ENCODE measurements at regions not wholly inside any gene's neighbourhood (a gene's known extent, or its start where the extent isn't known, plus 50 kb on each side); places are given as distances from the start of the nearest gene placed in this dataset.
"Not testable (repeated sequence)": the region's sequence is repeated elsewhere in the genome, so short reads cannot be mapped to it uniquely, and the experiment has no call there.

DNA sequence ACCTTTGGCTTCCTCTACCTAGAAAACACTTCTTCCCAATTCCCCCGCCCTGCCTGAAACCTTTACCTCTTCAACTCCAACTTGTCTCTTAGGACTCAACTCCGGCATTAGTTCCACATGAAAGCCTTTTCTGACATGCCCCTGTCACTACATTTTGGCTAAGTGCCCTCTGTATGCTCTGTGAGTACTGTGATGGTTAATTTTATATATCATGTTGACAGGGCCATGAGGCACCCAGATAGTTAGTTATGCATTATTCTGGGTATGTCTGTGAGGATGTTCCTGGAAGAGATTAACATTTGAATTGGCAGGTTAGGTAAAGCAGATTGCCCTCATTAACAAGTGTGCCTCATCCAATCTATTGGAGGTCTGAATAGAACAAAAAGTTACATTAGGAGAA is 75.6 kb upstream of the NCKAP5 start:
- no peaks in the 10 kb centered on the region for H3K36me3 Mint-ChIP-seq (ENCODE audit: low read depth)
- TF ChIP-seq, protein P1, sequence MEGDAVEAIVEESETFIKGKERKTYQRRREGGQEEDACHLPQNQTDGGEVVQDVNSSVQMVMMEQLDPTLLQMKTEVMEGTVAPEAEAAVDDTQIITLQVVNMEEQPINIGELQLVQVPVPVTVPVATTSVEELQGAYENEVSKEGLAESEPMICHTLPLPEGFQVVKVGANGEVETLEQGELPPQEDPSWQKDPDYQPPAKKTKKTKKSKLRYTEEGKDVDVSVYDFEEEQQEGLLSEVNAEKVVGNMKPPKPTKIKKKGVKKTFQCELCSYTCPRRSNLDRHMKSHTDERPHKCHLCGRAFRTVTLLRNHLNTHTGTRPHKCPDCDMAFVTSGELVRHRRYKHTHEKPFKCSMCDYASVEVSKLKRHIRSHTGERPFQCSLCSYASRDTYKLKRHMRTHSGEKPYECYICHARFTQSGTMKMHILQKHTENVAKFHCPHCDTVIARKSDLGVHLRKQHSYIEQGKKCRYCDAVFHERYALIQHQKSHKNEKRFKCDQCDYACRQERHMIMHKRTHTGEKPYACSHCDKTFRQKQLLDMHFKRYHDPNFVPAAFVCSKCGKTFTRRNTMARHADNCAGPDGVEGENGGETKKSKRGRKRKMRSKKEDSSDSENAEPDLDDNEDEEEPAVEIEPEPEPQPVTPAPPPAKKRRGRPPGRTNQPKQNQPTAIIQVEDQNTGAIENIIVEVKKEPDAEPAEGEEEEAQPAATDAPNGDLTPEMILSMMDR (IDR thresholded peaks at IDR 0.05): no peak

DNA sequence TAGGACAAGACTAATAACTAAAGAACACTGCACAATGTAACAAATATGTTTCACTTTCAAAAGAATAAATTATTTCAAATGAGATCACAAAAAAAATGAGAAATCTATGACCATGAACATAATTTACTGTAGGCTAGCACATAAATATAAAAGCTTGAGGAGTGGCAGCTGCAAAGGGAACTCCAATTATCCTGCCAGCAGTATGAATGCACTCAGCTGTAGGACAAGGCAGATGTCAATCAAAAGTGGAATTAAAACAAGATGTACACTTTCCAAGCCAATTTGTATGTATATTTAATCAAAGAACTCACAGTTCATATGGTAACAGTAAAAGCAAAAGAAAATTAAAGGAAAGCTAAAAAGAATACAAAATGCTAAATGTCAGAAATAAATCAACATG is 76.6 kb upstream of the NCKAP5 start:
- no peak overlapping the region for H3K4me3 Mint-ChIP-seq
- peaks cover 2% of the 10 kb centered on the region for H3K27me3 Mint-ChIP-seq (ENCODE audit: insufficient read depth)
- no peaks in the 10 kb centered on the region for H3K36me3 Mint-ChIP-seq (ENCODE audit: low read depth)
- H3K9me3 Mint-ChIP-seq: 0 out of 2 replicates have a peak, but pooled peaks cover 3% of the 10 kb centered on the region
- peaks cover 32% of the 10 kb centered on the region for H3K4me1 Mint-ChIP-seq (ENCODE audit: low read depth)
- H3K27ac Mint-ChIP-seq: no peak overlapping the region
- TF ChIP-seq, protein P1 (IDR thresholded peaks at IDR 0.05): no peak
- no peak for DNase-seq

More for the DNA sequence above, 75.6 kb upstream of the NCKAP5 start:
- Mint-ChIP-seq H3K4me3 (no peak overlapping the region), H3K27me3 (ENCODE audit: insufficient read depth) (peaks cover 2% of the 10 kb centered on the region), H3K9me3 (no peaks in the 10 kb centered on the region), H3K4me1 (ENCODE audit: low read depth) (peaks cover 32% of the 10 kb centered on the region), H3K27ac (no peak overlapping the region)
- DNase-seq: no peak

DNA sequence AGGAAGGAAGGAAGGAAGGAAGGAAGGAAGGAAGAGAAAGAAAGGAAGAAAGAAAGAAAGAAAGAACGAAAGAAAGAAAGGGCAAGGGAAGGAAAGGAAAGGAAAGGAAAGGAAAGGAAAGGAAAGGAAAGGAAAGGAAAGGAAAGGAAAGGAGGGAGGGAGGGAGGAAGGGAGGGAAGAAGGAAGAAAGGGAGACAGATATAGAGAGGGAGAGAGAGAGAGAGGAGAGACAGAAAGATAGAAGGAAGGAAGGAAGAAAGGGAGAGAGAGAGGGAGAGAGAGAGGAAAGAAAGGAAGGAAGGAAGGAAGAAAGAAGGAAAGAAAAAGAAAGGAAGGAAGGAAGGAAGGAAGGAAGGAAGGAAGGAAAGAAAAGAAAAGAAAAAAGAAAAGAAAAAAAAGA is 79.1 kb upstream of the NCKAP5 start:
- H3K4me3 Mint-ChIP-seq; DNase-seq; H3K36me3 Mint-ChIP-seq (ENCODE audit: low read depth); H3K27me3 Mint-ChIP-seq (ENCODE audit: insufficient read depth); H3K9me3 Mint-ChIP-seq; H3K27ac Mint-ChIP-seq: not testable (repeated sequence)
- peaks cover 20% of the 10 kb centered on the region for H3K4me1 Mint-ChIP-seq (ENCODE audit: low read depth)

DNA sequence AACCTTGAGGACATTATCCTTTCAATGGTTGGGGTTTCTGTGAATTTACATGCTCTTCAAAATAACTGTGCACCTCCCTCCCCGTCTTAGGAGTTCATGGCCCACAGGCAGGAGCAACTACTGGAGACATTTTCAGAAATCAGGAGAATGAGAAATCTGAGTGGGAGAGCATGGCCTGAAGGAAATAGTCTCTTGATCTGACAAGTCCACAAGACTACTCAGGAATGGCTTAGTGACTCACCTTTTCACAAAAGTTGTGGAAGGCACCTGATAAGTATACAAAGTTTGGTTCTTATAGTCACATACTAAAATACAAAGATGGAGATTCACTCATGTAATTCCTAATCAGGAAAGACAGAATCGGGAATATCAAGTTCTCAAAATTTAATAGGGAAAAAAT is 83.6 kb upstream of the NCKAP5 start:
- Mint-ChIP-seq H3K36me3 (ENCODE audit: low read depth) (no peaks in the 10 kb centered on the region), H3K27ac (no peak overlapping the region), H3K4me3 (no peak overlapping the region), H3K4me1 (ENCODE audit: low read depth) (peaks cover 15% of the 10 kb centered on the region), H3K9me3 (0 out of 2 replicates have a peak, but pooled peaks cover 3% of the 10 kb centered on the region), H3K27me3 (ENCODE audit: insufficient read depth) (no peaks in the 10 kb centered on the region; the same call in none of the 2 replicates)
- TF ChIP-seq, protein P1 (IDR thresholded peaks at IDR 0.05): no peak
- DNase-seq: no peak

- H3K9me3 Mint-ChIP-seq: 0 out of 2 replicates have a peak, but pooled peaks cover 3% of the 10 kb centered on the region
- no peaks in the 10 kb centered on the region for H3K36me3 Mint-ChIP-seq (ENCODE audit: low read depth)
- TF ChIP-seq, protein P1 (IDR thresholded peaks at IDR 0.05): no peak
- H3K4me1 Mint-ChIP-seq (ENCODE audit: low read depth): peaks cover 17% of the 10 kb centered on the region
- no peak overlapping the region for H3K4me3 Mint-ChIP-seq
- H3K27ac Mint-ChIP-seq: no peak overlapping the region
- no peaks in the 10 kb centered on the region; the same call in none of the 2 replicates for H3K27me3 Mint-ChIP-seq (ENCODE audit: insufficient read depth)
- DNase-seq: peak; percentile 12
Measured at GRCh38 chr2:133652398-133652797, 84.1 kb upstream of the NCKAP5 start.

GRCh38 chr2:133653056-133653455 is 84.8 kb upstream of the NCKAP5 start:
- H3K27me3 Mint-ChIP-seq (ENCODE audit: insufficient read depth): no peaks in the 10 kb centered on the region; the same call in none of the 2 replicates
- TF ChIP-seq, protein P1 (IDR thresholded peaks at IDR 0.05): no peak
- H3K36me3 Mint-ChIP-seq (ENCODE audit: low read depth): no peaks in the 10 kb centered on the region
- H3K27ac Mint-ChIP-seq: no peak overlapping the region
- peaks cover 24% of the 10 kb centered on the region for H3K4me1 Mint-ChIP-seq (ENCODE audit: low read depth)
- no peak overlapping the region for H3K4me3 Mint-ChIP-seq
- DNase-seq: no peak
- 0 out of 2 replicates have a peak, but pooled peaks cover 3% of the 10 kb centered on the region for H3K9me3 Mint-ChIP-seq
